ENCODE measurements at regions not wholly inside any gene's neighbourhood (a gene's known extent, or its start where the extent isn't known, plus 50 kb on each side); places are given as distances from the start of the nearest gene placed in this dataset.
"Not testable (repeated sequence)": the region's sequence is repeated elsewhere in the genome, so short reads cannot be mapped to it uniquely, and the experiment has no call there.

DNA sequence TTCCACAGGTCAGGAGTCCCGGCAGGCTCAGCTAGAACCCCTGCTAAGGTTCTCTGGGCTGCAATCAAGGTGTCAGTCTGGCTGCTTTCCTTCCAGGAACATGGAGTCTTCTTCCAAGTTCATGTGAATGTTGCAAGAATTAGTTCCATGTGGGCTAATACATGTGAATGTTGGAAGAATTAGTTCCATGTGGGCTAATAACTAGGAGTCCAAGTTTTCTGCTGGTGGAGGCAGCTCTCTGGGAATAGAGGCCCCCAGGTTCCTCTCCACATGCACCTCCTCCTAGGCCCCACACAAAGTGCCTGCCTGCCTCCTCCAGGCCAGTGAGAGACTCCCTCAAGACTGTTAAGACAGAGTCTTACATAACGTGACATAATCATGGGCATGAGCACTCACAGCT, 140.8 kb upstream of the SLC35G4 start:
- DNase-seq (ENCODE audit: low spot score), result no peak
- no peak overlapping the region for H3K4me3 ChIP-seq
- TF ChIP-seq CTCF (IDR thresholded peaks at IDR 0.05), result no peak
- H3K27ac ChIP-seq, result no peak overlapping the region

DNA sequence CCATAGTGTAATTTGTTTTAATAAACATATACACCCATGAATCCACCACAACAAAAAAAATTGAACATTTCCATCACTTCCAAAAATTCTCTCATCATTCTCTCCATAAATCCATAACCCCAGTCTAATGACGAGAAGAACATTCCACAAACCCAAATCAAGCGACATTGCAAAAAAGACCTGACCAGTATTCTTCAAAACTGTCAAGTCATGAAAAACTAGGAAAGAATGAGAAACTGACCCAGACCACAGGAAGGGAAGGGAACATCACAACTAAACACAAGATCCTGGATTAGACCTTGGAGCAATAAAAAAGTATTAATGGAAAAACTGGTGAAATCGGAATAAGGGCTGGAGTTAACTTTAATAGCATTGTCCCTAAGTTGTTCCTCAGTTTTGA, 141.3 kb upstream of the SLC35G4 start:
- no peak for DNase-seq (ENCODE audit: low spot score)
- TF ChIP-seq CTCF (IDR thresholded peaks at IDR 0.05), result no peak

DNA sequence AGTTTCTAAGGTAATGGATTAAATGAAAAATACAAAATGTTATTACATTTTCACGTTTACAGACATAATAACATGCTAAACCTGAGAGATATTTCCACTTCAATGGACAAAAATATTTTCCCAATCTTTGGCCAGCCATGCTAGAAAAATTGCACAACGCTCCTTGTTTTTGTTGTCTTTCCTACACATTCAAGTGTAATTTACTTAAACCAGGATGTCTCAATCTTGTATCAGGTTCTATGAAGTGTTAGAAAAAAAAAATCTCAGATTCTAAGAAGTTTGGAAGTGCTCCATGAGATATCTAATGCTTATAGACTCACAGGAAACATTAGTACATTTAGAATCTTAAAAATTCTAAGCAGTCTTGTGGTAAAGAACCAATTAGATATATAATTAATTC, 141.8 kb upstream of the SLC35G4 start:
- no peak for DNase-seq (ENCODE audit: low spot score)
- no peak for TF ChIP-seq CTCF (IDR thresholded peaks at IDR 0.05)
- Histone ChIP-seq H3K4me3 (no peak overlapping the region), H3K27ac (no peak overlapping the region)

More for the DNA sequence above, 141.3 kb upstream of the SLC35G4 start:
- Histone ChIP-seq H3K27ac (no peak overlapping the region), H3K4me3 (no peak overlapping the region)

DNA sequence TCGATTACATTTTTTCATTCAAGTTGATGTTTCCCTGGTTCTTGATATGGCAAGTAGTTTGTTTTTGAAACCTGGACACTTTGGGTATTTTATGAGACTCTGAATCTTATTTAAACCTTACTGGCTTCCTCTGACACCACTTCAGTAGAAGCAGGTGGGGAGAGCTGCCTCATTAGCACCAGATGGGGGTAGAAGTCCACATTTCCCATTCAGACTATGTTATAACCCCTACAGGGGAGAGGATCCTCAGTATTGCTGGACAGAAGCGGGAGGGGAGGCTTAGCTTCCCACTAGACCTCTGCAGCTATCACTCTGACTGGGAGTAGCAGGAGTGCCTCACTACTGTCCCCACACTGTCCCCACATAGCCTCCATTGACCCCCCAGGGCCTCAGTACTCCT, 145.3 kb upstream of the SLC35G4 start:
- DNase-seq (ENCODE audit: low spot score), result no peak
- TF ChIP-seq CTCF (IDR thresholded peaks at IDR 0.05), result no peak
- Histone ChIP-seq H3K4me3 (no peak overlapping the region), H3K27ac (no peak overlapping the region)

DNA sequence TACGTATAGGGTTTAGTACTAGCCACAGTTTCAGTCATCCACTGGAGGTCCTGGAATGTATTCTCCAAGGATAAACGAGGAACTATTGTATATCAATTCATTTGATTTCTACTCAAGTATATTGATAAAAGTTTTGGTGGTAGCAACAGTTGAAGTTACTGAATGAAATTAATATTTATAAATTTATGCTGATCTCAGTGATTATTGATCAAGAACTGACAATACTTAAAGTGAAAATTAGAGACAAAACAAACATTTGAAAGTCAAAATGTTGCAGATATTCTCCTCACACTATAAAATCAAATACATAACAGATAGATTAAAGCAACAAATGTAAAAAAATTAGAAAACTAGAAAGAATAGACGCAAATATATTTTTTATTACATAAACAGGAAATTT, 150.9 kb upstream of the SLC35G4 start:
- H3K4me3 ChIP-seq, result no peak overlapping the region
- DNase-seq (ENCODE audit: low spot score), result no peak
- TF ChIP-seq CTCF (IDR thresholded peaks at IDR 0.05), result no peak
- no peak overlapping the region for H3K27ac ChIP-seq

- H3K27ac ChIP-seq; DNase-seq (ENCODE audit: low spot score); H3K4me3 ChIP-seq: not testable (repeated sequence)
These were observed 151.5 kb upstream of the SLC35G4 start for GRCh38 chr18:11457853-11458252.

DNA sequence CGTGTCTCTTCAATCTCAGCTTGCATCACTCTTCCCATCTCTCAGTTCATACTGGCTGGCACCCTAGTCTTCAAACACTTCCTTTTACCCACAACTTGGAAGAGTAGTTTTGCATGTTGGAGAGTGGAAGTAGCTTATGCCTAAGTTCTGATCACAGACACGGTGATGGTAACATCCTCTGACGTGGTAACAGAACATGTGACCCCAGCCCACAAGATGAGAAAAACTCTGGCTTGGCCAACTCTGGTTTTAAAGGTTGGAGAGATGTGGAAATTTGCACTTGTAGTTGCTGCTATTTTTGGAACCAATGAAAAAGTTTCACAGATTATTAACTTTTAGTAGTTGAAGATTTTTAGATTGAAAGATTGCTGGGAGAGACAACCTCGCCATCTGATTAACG, 155.4 kb upstream of the SLC35G4 start:
- DNase-seq (ENCODE audit: low spot score), result no peak
- Histone ChIP-seq H3K4me3 (no peak overlapping the region), H3K27ac (no peak overlapping the region)
- TF ChIP-seq CTCF (IDR thresholded peaks at IDR 0.05), result no peak

DNA sequence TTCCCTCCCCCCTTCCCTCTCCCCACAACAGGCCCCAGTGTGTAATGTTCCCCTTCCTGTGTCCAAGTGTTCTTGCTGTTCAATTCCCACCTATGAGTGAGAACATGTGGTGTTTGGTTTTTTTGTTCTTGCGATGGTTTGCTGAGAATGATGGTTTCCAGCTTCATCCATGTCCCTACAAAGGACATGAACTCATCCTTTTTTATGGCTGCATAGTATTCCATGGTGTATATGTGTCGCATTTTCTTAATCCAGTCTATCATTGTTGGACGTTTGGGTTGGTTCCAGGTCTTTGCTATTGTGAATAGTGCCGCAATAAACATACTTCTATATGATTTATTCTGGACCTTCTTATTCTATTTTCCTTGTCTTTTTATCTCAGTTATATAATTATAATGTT, 165.2 kb upstream of the SLC35G4 start:
- not testable (repeated sequence) for H3K27ac ChIP-seq; H3K4me3 ChIP-seq; DNase-seq (ENCODE audit: low spot score)

Data from coronary artery (tissue), 2 donors.